GM23338 (cell line): ENCODE measurements at regions not wholly inside any gene's neighbourhood (a gene's known extent, or its start where the extent isn't known, plus 50 kb on each side); places are given as distances from the start of the nearest gene placed in this dataset.

Experiments
- ATAC-seq: fragments of 200-7000 bp; cut with Tn5 transposase; 3 replicates; pipeline ENCODE4 v1.9.1; 2020
- DNase-seq: peaks from one replicate; pipeline ENCODE4 v3.0.0-alpha.2; 2015; ENCODE audit warnings: low spot score
- H2AFZ ChIP-seq: fragments of 200-600 bp; sonication (generic); 2 replicates; pipeline ENCODE4 v1.8.0; 2016; ENCODE audit warnings: antibody characterized with exemption, mild to moderate bottlenecking, moderate library complexity
- H3F3A ChIP-seq: fragments of 200-600 bp; sonication (generic); replicated peaks from 2 replicates; pipeline ENCODE4 v1.8.0; 2017; ENCODE audit warnings: antibody characterized with exemption, mixed run types, low read depth
- H3K27ac ChIP-seq: fragments of 200-600 bp; sonication (generic); 2 replicates; pipeline ENCODE4 v1.6.1; 2016; ENCODE audit warnings: low read depth
- H3K27me3 ChIP-seq: fragments of 200-600 bp; sonication (generic); 2 replicates; pipeline ENCODE4 v1.8.0; 2016; ENCODE audit warnings: mild to moderate bottlenecking, mixed run types, moderate library complexity; ENCODE audit not compliant: insufficient read depth
- H3K36me3 ChIP-seq: fragments of 200-600 bp; sonication (generic); 2 replicates; pipeline ENCODE4 v1.8.0; 2016; ENCODE audit warnings: mild to moderate bottlenecking; ENCODE audit not compliant: insufficient read depth
- H3K4me1 ChIP-seq: fragments of 200-600 bp; sonication (generic); 2 replicates; pipeline ENCODE4 v1.8.0; 2016; ENCODE audit warnings: mild to moderate bottlenecking, moderate library complexity; ENCODE audit not compliant: insufficient read depth
- H3K4me2 ChIP-seq: fragments of 200-600 bp; sonication (generic); 2 replicates; pipeline ENCODE4 v1.7.1; 2017; ENCODE audit warnings: mixed run types
- H3K4me3 ChIP-seq: fragments of 200-600 bp; sonication (generic); 2 replicates; pipeline ENCODE4 v1.6.1; 2016; ENCODE audit warnings: mixed run types
- H3K79me2 ChIP-seq: fragments of 200-600 bp; sonication (generic); replicated peaks from 2 replicates; pipeline ENCODE4 v1.8.0; 2017; ENCODE audit warnings: mild to moderate bottlenecking; ENCODE audit not compliant: insufficient read depth
- H3K9me2 ChIP-seq: fragments of 200-600 bp; sonication (generic); 2 replicates; pipeline ENCODE4 v1.8.0; 2017; ENCODE audit not compliant: insufficient read depth
- H4K20me1 ChIP-seq: fragments of 200-600 bp; sonication (generic); replicated peaks from 2 replicates; pipeline ENCODE4 v1.8.0; 2017; ENCODE audit warnings: mild to moderate bottlenecking; ENCODE audit not compliant: insufficient read depth
- H3K27ac Mint-ChIP-seq: 2 replicates; pipeline ENCODE4 v1.8.0; 2020; ENCODE audit warnings: inconsistent platforms, mild to moderate bottlenecking, moderate library complexity, mixed read lengths
- H3K27me3 Mint-ChIP-seq: 3 replicates; pipeline ENCODE4 v1.8.0; 2022; ENCODE audit warnings: low read depth, mild to moderate bottlenecking, moderate library complexity, mixed read lengths, inconsistent platforms; ENCODE audit not compliant: insufficient read depth, poor library complexity
- H3K36me3 Mint-ChIP-seq: 3 replicates; pipeline ENCODE4 v1.8.0; 2021; ENCODE audit warnings: low read depth, mild to moderate bottlenecking, inconsistent platforms, moderate library complexity, mixed read lengths
- H3K4me1 Mint-ChIP-seq: 3 replicates; pipeline ENCODE4 v1.8.0; 2020; ENCODE audit warnings: mild to moderate bottlenecking, inconsistent platforms, mixed read lengths
- H3K4me3 Mint-ChIP-seq: 3 replicates; pipeline ENCODE4 v1.8.0; 2021; ENCODE audit warnings: moderate library complexity, mild to moderate bottlenecking, inconsistent platforms, mixed read lengths
- H3K9me3 Mint-ChIP-seq: 3 replicates; pipeline ENCODE4 v1.8.0; 2020; ENCODE audit warnings: moderate library complexity, mild to moderate bottlenecking, inconsistent platforms, mixed read lengths
- EZH2 ChIP-seq: fragments of 200-600 bp; sonication (generic); IDR thresholded peaks from one replicate; pipeline ENCODE4 v1.8.0; 2017; ENCODE audit warnings: antibody characterized with exemption, mild to moderate bottlenecking, low read depth; ENCODE audit not compliant: unreplicated experiment
- EZH2phosphoT487 ChIP-seq: fragments of 200-600 bp; sonication (generic); IDR thresholded peaks from one replicate; pipeline ENCODE4 v1.8.1; 2018; ENCODE audit warnings: antibody characterized with exemption; ENCODE audit not compliant: unreplicated experiment
- JUNB ChIP-seq: IDR thresholded peaks from one replicate; pipeline ENCODE4 v1.6.1; 2016; ENCODE audit warnings: antibody characterized with exemption; ENCODE audit not compliant: unreplicated experiment
- NANOG ChIP-seq: IDR thresholded peaks from 2 replicates; pipeline ENCODE4 v1.6.1; 2016; ENCODE audit warnings: antibody characterized with exemption, borderline replicate concordance
- POLR2AphosphoS5 ChIP-seq: IDR thresholded peaks from 2 replicates; pipeline ENCODE4 v1.6.1; 2016; ENCODE audit warnings: antibody characterized with exemption, low read depth
- STAT1 ChIP-seq: IDR thresholded peaks from one replicate; pipeline ENCODE4 v1.6.1; 2016; ENCODE audit warnings: antibody characterized with exemption; ENCODE audit not compliant: unreplicated experiment
- ZNF114 ChIP-seq: fragments of 250-450 bp; sonication (Bioruptor Pico); IDR thresholded peaks from 2 replicates; pipeline ENCODE4 v1.5.0; 2020; ENCODE audit warnings: mild to moderate bottlenecking, moderate library complexity
- ZNF331 ChIP-seq: fragments of 250-450 bp; sonication (Bioruptor Pico); IDR thresholded peaks from 2 replicates; pipeline ENCODE4 v1.5.0; 2020; ENCODE audit warnings: low read depth, mild to moderate bottlenecking, moderate library complexity
- TF ChIP-seq, protein P1 (sequence below), 2 experiments: fragments of 200-600 bp in 1 of 2; sonication (generic) in 1 of 2; conservative IDR thresholded peaks; 2 replicates each; pipeline versions ENCODE4 v1.5.1 to v1.6.1; 2016 to 2017; ENCODE audit warnings: antibody characterized with exemption in 2 of 2, low read depth in 2 of 2, mild to moderate bottlenecking in 2 of 2, moderate library complexity in 1 of 2
- TF ChIP-seq, protein P2 (sequence below): IDR thresholded peaks from one replicate; pipeline ENCODE4 v1.6.1; 2018; ENCODE audit warnings: antibody characterized with exemption; ENCODE audit not compliant: unreplicated experiment
- TF ChIP-seq, protein P3 (sequence below): IDR thresholded peaks from 2 replicates; pipeline ENCODE4 v1.6.1; 2016; ENCODE audit warnings: antibody characterized with exemption
- TF ChIP-seq, protein P4 (sequence below): fragments of 250-450 bp; sonication (Bioruptor Pico); IDR thresholded peaks from 2 replicates; pipeline ENCODE4 v1.5.0; 2020; ENCODE audit warnings: mild to moderate bottlenecking, moderate library complexity

DNA sequence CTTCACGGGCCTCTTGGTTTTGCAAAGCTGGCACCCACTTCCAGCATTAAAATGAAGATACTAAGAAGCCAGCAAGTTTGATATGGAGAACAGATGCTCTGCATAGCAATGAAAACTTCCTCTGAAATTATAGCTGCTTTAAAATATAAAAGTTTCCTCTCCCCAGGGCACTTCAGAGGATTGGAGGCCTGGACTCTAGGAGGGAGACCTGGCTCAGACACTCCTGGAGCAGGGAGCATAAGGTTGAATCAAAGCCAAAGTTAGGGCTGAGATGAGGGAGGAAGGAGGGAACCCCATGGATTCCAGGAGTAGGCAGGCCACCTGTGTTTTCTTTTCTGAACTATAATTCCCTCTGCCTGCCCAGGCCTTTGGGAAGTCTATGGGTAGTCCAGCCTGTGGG is 176.0 kb upstream of the RPL38 start (continued):
- TF ChIP-seq ZNF331 (CRISPR knock-in tag) (no peak), JUNB (no peak), POLR2AphosphoS5 (no peak), ZNF114 (CRISPR knock-in tag) (no peak), NANOG (no peak), EZH2phosphoT487 (no peak), STAT1 (no peak), EZH2 (no peak)
- TF ChIP-seq, protein P1, sequence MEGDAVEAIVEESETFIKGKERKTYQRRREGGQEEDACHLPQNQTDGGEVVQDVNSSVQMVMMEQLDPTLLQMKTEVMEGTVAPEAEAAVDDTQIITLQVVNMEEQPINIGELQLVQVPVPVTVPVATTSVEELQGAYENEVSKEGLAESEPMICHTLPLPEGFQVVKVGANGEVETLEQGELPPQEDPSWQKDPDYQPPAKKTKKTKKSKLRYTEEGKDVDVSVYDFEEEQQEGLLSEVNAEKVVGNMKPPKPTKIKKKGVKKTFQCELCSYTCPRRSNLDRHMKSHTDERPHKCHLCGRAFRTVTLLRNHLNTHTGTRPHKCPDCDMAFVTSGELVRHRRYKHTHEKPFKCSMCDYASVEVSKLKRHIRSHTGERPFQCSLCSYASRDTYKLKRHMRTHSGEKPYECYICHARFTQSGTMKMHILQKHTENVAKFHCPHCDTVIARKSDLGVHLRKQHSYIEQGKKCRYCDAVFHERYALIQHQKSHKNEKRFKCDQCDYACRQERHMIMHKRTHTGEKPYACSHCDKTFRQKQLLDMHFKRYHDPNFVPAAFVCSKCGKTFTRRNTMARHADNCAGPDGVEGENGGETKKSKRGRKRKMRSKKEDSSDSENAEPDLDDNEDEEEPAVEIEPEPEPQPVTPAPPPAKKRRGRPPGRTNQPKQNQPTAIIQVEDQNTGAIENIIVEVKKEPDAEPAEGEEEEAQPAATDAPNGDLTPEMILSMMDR (conservative IDR thresholded peaks at IDR 0.05; ENCODE audit: low read depth in 2 of 2): no peak
- TF ChIP-seq, protein P2, sequence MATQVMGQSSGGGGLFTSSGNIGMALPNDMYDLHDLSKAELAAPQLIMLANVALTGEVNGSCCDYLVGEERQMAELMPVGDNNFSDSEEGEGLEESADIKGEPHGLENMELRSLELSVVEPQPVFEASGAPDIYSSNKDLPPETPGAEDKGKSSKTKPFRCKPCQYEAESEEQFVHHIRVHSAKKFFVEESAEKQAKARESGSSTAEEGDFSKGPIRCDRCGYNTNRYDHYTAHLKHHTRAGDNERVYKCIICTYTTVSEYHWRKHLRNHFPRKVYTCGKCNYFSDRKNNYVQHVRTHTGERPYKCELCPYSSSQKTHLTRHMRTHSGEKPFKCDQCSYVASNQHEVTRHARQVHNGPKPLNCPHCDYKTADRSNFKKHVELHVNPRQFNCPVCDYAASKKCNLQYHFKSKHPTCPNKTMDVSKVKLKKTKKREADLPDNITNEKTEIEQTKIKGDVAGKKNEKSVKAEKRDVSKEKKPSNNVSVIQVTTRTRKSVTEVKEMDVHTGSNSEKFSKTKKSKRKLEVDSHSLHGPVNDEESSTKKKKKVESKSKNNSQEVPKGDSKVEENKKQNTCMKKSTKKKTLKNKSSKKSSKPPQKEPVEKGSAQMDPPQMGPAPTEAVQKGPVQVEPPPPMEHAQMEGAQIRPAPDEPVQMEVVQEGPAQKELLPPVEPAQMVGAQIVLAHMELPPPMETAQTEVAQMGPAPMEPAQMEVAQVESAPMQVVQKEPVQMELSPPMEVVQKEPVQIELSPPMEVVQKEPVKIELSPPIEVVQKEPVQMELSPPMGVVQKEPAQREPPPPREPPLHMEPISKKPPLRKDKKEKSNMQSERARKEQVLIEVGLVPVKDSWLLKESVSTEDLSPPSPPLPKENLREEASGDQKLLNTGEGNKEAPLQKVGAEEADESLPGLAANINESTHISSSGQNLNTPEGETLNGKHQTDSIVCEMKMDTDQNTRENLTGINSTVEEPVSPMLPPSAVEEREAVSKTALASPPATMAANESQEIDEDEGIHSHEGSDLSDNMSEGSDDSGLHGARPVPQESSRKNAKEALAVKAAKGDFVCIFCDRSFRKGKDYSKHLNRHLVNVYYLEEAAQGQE: no peak
- TF ChIP-seq, protein P3, sequence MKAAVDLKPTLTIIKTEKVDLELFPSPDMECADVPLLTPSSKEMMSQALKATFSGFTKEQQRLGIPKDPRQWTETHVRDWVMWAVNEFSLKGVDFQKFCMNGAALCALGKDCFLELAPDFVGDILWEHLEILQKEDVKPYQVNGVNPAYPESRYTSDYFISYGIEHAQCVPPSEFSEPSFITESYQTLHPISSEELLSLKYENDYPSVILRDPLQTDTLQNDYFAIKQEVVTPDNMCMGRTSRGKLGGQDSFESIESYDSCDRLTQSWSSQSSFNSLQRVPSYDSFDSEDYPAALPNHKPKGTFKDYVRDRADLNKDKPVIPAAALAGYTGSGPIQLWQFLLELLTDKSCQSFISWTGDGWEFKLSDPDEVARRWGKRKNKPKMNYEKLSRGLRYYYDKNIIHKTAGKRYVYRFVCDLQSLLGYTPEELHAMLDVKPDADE: no peak

DNA sequence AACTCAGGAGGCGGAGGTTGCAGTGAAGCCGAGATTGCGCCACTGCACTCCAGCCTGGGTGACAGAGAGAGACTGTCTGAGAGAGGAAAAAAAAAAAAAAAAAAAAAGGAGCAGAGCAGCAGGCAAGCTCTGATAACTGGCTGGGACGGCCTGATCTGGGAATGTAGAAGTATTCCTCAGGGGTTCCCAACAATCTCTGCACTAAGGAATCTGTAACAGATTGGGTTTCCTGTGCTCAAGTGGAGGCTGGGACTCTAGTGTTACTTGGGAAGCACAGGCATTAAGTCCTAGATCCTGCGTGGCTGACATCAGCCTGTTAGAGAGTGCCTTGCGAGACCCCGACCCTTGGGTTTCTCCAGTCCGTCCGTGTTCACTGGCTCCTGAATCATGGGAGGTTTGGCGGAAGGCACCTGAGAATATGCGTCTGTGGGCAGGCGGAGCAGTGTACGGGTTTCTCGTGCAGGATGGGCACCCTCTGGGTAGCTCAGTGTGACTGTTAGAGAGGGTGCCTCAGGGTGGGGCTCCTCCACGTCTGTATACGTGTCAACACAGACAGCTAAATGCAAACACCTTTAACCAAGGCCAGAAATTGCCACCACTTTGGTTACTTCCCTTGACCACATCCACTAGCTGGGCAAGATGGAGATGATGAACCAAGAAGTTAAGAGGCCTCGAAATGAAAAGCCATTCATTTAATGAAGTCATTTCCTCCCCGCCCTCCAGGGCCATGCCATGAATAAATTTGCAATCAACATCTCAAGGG is 174.9 kb upstream of the RPL38 start:
- no peak overlapping the region for H3K4me3 ChIP-seq
- Mint-ChIP-seq H3K9me3 (no peaks in the 10 kb centered on the region), H3K36me3 (no peaks in the 10 kb centered on the region), H3K27ac (no peak overlapping the region), H3K27me3 (peaks cover 21% of the 10 kb centered on the region), H3K4me1 (peaks cover 51% of the 10 kb centered on the region), H3K4me3 (no peak overlapping the region)
- H3K27ac ChIP-seq: no peak overlapping the region
- H4K20me1 ChIP-seq: no peaks in the 10 kb centered on the region
- no peak overlapping the region for H3K4me2 ChIP-seq
- H3F3A ChIP-seq: no peaks in the 10 kb centered on the region
- no peak for DNase-seq
- H3K4me1 ChIP-seq: no peaks in the 10 kb centered on the region
- H2AFZ ChIP-seq: no peak overlapping the region
- no peaks in the 10 kb centered on the region for H3K9me2 ChIP-seq
- no peak for ATAC-seq
- H3K79me2 ChIP-seq: no peaks in the 10 kb centered on the region
- H3K36me3 ChIP-seq: no peaks in the 10 kb centered on the region
- H3K27me3 ChIP-seq: no peaks in the 10 kb centered on the region
- TF ChIP-seq, protein P4, sequence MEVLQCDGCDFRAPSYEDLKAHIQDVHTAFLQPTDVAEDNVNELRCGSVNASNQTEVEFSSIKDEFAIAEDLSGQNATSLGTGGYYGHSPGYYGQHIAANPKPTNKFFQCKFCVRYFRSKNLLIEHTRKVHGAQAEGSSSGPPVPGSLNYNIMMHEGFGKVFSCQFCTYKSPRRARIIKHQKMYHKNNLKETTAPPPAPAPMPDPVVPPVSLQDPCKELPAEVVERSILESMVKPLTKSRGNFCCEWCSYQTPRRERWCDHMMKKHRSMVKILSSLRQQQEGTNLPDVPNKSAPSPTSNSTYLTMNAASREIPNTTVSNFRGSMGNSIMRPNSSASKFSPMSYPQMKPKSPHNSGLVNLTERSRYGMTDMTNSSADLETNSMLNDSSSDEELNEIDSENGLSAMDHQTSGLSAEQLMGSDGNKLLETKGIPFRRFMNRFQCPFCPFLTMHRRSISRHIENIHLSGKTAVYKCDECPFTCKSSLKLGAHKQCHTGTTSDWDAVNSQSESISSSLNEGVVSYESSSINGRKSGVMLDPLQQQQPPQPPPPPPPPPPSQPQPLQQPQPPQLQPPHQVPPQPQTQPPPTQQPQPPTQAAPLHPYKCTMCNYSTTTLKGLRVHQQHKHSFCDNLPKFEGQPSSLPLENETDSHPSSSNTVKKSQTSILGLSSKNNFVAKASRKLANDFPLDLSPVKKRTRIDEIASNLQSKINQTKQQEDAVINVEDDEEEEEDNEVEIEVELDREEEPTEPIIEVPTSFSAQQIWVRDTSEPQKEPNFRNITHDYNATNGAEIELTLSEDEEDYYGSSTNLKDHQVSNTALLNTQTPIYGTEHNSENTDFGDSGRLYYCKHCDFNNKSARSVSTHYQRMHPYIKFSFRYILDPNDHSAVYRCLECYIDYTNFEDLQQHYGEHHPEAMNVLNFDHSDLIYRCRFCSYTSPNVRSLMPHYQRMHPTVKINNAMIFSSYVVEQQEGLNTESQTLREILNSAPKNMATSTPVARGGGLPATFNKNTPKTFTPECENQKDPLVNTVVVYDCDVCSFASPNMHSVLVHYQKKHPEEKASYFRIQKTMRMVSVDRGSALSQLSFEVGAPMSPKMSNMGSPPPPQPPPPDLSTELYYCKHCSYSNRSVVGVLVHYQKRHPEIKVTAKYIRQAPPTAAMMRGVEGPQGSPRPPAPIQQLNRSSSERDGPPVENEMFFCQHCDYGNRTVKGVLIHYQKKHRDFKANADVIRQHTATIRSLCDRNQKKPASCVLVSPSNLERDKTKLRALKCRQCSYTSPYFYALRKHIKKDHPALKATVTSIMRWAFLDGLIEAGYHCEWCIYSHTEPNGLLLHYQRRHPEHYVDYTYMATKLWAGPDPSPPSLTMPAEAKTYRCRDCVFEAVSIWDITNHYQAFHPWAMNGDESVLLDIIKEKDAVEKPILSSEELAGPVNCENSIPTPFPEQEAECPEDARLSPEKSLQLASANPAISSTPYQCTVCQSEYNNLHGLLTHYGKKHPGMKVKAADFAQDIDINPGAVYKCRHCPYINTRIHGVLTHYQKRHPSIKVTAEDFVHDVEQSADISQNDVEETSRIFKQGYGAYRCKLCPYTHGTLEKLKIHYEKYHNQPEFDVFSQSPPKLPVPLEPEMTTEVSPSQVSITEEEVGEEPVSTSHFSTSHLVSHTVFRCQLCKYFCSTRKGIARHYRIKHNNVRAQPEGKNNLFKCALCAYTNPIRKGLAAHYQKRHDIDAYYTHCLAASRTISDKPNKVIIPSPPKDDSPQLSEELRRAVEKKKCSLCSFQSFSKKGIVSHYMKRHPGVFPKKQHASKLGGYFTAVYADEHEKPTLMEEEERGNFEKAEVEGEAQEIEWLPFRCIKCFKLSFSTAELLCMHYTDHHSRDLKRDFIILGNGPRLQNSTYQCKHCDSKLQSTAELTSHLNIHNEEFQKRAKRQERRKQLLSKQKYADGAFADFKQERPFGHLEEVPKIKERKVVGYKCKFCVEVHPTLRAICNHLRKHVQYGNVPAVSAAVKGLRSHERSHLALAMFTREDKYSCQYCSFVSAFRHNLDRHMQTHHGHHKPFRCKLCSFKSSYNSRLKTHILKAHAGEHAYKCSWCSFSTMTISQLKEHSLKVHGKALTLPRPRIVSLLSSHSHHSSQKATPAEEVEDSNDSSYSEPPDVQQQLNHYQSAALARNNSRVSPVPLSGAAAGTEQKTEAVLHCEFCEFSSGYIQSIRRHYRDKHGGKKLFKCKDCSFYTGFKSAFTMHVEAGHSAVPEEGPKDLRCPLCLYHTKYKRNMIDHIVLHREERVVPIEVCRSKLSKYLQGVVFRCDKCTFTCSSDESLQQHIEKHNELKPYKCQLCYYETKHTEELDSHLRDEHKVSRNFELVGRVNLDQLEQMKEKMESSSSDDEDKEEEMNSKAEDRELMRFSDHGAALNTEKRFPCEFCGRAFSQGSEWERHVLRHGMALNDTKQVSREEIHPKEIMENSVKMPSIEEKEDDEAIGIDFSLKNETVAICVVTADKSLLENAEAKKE (CRISPR knock-in tag): no peak
- no peak for TF ChIP-seq NANOG
- no peak for TF ChIP-seq POLR2AphosphoS5
